Left colon (tissue), 2 donors: ENCODE measurements at regions not wholly inside any gene's neighbourhood (a gene's known extent, or its start where the extent isn't known, plus 50 kb on each side); places are given as distances from the start of the nearest gene placed in this dataset.

Source experiments
- ATAC-seq: fragments of 200-7000 bp; cut with Tn5 transposase; one replicate; pipeline ENCODE4 v1.9.1; 2020; ENCODE audit warnings: mild to moderate bottlenecking, moderate library complexity
- DNase-seq, 2 donors: peaks; one replicate each; pipeline ENCODE4 v3.0.0-alpha.2; 2020
- intact Hi-C, 2 donors: fragments of 100-400 bp; cut with DNase I in 1 of 2; cut with micrococcal nuclease in 1 of 2; formaldehyde crosslinking; loops; one replicate each; pipeline versions ENCODE4 v1.11.2 to v1.14.0; 2022; cut with DNase I, micrococcal nuclease
- donor health status: DM: no; HTN: no; CAD: no.
- donor health status: DM: yes; HTN: yes; CAD: no.

DNA sequence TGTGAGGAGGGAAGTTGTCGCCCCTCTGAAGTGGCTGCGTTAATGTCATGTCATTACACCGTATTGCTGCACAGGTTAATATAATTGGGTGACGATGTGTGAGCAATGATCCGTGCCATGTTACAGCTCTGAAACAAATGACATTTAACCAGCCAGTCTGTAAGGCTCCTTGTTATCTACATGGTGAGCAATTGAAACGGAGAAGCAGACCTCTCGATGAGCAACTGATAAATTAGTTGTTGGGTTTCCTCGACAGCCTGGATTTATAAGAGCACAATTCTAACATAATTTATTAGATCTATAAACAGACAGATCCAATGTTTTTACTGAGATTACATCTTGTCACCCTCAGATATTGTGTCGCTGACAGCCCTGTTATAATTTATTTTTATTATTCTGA, 49.9 kb upstream of the MAFB start:
- intact Hi-C loops = no loop called here
- ATAC-seq (no peak), DNase-seq (no peak)

DNA sequence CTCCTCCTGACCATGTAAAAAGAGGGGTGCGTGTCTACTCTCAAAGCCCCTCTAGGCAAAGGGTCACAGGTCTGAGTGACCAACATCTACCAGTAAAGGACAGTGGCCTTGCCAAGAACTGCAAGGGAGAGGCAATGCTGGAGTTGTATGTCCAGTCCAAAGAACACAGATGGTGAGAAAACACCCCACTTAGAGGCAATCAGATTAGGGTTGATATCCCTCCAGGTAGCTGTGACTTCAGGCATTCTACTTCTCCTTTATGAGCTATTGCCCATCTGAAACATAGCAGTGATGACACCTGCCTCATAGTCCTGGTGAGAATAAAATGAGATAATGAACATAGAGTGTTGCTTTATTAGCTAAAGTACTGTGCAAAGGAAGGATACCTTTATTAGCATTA, 50.8 kb upstream of the MAFB start:
- DNase-seq = no peak
- no peak for ATAC-seq
- intact Hi-C loops = no loop called here

DNA sequence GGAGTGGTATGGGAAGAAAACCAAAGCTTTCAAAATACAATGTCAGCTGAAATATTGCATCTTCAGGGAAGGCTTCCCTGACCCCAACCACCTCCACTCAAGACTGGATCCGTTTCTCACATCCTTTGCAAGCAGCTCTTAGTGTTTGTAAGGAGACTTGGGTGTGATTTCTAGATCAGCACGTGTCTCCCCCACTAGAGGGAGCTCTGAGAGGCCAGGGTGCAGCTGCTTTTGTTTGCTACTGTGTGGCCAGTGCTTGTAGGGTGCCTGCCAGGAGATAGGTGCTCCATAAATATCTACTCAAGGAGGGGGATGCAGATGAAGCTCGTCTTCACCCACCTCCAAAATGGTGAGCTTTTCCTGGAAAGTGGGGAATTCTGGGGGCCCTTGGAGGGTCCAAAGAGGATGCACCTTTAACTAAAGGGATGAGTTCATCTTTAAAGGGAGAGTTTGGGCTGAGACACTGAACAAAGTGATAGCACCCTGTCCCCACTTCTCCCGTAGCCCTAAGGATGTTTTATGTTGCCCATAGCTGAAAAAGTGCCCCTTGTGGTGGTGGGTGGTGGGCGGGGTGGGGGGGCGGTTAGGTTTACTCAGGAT, 52.6 kb upstream of the MAFB start:
- intact Hi-C loops = no loop called here
- ATAC-seq (peak; percentile 56), DNase-seq (peak; percentile 28 to 56)

DNA sequence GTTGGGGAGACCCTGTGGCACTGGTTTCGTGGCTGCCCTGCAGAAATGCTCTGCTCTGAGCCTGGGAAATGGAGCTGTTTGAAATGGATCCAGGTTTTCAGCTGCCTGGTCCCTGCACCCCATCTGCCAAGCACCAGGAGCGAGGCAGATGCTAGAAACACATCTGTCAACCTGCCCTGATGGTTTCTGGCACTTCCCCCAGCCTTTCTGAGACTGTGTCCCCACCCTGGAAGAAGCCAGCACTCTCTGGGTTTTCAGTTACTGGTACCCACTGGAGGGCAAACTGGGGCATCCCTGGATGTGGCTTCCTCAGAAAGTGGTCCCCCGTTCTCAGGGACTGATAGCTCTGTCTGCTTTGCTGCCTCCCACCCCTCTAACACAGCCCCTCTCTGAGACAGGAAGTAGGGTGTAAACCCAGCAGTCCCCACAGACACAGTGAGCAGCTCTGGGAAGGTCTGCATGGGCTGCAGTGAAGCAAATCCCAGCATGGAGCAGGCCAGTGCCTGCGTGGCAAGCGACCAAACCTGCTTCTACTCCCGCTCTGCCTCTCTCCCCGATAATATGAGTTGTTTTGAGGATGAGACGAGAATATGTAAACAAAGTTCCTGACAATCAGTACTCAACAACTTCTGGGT, 54.2 kb upstream of the MAFB start:
- ATAC-seq (no peak), DNase-seq (no peak)
- intact Hi-C loops = no loop called here

DNA sequence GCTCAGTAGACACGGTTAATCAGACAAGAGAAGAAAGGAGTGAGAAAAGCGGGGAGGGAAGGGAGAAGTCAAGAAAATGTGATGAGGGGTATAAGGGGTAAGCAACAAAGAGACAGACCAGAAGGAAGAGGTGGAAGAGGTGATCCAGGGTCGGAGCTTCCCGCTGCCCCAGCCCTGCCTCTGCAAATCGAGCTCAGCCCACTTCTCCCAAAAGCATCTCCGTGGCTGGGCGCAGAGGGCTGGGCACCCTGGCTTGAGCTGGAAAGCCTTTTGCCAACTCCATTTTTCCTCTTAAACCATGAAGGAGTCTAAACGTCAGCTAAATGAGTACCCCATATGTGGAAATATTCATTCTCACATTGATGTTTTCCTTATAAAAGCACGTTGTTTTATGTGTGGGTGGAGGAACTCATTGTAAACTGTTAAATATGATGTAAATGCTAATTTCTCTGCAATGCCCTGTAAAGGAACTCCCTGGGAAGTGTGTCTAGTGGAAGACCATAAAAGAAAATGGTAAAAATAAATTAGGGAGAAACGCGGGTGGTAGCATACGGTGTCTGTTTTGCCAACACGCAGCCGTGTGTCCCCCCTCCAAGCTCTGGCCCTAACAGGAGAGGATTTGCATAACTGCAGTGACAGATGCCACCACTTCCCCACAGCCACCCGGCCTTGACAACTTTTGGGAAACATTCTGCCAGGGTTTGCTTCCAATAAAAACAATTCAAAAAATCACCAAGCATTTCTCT, 55.2 kb upstream of the MAFB start:
- ATAC-seq = no peak
- DNase-seq = no peak
- intact Hi-C loops = no loop called here

DNA sequence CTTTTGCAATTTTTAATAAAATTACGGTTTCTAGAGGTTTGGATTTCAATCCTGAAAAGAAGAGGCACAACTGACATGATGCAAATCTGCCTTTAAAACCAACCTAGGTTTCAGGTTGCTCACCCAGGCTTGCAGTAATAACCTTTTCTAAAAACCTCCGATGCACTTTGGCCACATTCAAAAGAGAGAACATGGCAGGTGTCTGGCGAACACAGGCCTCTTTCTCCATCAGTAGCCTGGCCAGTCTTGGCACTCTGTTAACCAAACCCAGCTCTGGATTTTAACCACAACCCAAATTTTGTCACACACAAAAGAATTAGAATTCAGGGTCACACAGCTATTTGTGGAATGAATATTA, 55.8 kb upstream of the MAFB start:
- intact Hi-C loops = no loop called here
- DNase-seq = no peak
- ATAC-seq = no peak

DNA sequence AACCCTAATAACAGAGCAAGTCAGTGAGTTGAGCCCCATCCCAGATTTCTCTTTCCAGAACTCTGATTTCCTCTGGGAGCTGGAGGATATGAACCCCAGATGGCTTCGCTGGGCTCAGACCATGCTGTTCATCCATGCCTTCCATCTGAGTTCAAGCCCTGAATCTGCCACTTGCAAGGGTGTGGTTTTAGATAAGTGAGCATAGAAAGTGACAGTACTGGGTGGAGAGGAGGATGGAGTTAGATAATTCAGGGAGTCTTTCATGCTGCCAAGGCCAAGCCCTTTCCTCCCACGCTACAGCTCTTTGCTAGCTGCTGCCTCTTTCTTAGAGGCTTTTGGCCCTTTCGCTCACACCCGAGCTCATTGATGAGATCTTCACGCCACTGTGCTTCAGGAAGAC, 57.2 kb upstream of the MAFB start:
- intact Hi-C loops = no loop called here
- no peak for DNase-seq
- no peak for ATAC-seq

DNA sequence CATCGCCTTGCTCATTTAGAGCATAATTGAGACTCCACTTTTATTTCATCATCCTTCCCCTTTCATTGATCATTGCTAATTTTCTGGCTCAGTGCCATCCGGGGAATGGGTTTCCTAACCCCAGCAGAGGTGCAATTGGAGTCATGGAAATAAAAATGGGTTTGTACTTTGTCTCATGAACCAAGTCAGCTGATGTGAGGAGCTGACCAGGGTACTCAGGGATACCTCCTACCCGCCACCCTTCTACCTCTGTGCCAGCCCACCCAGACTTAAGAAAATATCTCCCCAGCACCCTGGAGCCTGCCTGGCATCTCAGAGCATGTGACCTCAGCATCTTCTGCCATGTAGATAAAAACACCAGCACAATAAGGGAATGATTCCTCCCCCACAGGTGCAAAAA, 59.1 kb upstream of the MAFB start:
- intact Hi-C loops = no loop called here
- DNase-seq = no peak
- no peak for ATAC-seq

DNA sequence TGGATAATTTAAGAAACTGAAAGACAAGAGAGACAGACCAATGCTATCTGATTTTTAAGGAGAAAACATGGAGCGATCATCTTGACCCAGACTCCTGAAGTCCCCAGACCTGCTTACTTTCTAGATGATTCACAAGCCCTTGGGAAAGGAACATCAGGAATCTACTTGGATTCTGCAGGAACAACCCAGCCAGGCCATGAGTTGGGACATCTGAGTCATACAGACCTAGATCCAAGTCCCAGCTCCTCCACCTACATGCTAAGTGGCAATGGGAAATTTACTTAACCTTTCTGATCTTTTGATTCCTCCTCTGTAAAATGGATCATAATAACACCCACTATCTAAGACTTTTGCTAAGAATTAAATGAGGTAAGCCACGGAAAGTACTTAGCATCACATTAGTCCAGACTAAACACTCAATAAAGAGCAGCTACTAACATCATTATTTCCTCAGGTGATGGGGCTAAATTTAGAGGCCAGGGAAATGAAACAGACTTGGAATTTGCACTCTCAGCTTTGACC, 61.0 kb upstream of the MAFB start:
- ATAC-seq (no peak), DNase-seq (no peak)
- intact Hi-C loops = no loop called here

DNA sequence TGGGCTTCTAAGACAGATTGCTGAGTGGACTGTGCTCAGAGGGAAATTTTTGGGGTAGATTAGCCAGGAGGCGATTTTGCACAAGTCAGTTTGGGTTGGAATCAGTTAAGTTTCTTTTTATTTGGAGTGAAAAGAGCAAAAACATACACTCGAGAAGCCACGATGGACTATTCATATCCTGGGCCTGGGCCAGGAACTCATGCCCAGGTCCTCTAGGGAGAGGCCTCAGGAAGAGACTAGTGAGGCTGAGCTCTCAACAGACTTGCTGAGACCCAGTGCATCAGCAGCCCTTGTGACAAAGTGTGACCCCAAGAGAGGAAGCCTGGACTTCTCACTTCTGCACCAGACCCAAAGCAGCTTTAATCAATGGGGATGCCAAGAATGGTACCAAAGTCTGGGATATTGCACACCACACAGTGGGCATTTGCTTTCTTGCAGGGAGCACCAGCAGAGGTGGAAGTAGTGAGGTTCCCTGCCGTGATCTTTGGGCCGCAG, 61.6 kb upstream of the MAFB start:
- DNase-seq = no peak
- intact Hi-C loops = no loop called here
- no peak for ATAC-seq

DNA sequence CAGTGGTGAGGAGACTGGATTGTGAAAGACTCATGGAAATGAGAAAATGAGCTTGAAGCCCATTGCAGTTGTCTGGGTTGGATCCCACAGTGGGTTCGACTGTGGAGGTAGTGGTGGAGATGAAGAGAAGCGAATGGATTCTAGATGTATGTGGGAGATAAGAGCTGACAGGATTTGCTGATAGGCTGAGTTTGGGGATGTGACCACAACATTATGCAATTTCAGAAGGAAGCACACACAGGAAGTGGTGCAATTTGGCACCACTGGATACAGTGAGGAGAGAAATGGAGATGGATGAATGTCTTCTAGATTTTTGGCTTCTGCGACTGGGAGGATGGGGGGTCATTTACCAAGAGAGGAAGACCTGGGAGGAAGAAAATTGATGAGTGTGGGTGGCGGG, 64.4 kb upstream of the MAFB start:
- intact Hi-C loops = no loop called here
- ATAC-seq (no peak), DNase-seq (no peak)

DNA sequence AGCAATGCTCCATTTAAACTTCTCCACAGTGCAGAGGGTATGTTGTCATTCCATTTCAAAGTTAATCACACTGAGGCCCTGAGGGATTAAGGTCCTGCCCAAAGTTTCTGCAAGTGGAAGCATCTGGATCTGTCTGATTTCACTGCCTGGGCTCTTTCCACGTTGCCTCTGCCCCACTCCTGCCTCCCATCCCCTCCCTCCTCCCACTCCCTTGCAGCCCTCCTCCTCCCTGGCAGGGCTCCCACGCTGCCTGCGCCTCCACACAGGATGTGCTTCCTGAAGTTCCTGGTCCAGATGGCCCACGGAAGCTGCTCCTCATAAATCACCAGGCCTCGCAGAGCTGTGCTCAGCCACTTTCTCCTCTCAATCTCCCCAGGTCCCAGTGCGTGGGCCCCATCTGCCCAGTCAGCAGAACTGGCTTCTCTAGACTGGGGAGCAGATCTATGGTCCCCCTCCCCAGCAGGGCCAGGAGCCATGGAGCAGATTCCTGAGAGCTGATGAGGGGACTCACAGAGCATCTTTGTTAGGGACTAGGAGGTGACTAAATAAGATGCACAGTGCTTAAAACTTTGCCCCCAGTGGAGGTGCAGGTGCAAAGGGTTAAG, 65.4 kb upstream of the MAFB start:
- ATAC-seq = no peak
- DNase-seq = peak in 1 of 2 donors; percentile 14
- intact Hi-C loops = no loop called here

DNA sequence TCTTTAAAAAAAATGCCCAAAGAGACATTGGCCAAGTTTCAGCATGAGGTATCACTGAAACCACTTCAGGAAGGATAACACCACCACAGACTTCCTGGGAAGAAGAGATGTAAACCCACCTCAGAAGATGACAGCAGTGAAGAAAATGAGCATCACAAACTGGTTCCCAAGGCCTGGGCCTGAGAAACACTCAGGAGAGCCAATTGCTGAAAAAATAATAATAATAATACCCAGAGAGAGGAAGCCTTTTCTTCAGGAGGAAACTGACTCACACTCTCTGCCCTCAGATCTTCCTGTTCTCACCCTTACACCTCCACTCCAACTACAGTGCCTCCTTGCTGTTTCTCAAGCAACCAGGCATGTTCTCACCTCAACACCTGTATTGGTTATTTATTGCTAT, 68.1 kb upstream of the MAFB start:
- DNase-seq (no peak), ATAC-seq (no peak)
- intact Hi-C loops = no loop called here

DNA sequence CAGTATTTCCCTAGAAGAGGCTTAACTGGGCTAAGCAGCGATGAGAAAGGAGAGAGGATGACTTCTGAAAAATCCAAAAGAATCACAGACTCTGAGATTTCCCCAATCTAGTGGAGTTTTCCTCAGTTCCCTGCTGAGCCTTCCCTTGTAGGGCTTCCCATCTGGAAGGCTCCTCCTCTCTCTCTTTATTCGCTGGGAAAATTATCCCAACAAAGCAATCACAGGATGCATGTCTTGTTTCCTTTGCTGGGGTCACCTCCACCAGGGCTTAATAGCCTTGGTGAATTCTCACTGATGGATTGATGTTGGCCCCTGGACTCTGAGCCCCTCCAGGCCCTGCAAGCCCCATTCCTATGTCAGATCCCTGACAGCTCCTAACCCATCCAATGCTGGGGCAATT, 69.8 kb upstream of the MAFB start:
- DNase-seq = no peak
- intact Hi-C loops = no loop called here
- ATAC-seq = no peak

DNA sequence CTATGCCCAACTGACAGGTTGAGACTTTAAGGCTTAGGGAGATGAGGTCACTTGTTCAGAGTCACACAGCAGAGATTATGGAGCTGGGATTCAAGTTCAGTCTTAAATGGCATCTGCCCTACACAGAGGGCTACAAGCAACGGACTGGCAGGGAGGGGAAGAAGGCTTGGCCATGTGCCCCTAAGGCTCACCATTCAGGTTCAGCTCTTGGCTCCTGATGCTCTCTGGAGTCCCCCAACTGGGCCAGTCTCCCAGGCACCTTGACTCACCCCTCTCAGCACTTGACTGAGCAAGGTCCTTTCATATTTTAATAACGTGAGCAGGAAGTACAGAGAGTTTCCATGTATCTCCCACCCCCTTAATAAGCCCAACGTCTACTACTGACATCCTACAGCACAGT, 71.4 kb upstream of the MAFB start:
- no peak for DNase-seq
- intact Hi-C loops = no loop called here
- no peak for ATAC-seq

DNA sequence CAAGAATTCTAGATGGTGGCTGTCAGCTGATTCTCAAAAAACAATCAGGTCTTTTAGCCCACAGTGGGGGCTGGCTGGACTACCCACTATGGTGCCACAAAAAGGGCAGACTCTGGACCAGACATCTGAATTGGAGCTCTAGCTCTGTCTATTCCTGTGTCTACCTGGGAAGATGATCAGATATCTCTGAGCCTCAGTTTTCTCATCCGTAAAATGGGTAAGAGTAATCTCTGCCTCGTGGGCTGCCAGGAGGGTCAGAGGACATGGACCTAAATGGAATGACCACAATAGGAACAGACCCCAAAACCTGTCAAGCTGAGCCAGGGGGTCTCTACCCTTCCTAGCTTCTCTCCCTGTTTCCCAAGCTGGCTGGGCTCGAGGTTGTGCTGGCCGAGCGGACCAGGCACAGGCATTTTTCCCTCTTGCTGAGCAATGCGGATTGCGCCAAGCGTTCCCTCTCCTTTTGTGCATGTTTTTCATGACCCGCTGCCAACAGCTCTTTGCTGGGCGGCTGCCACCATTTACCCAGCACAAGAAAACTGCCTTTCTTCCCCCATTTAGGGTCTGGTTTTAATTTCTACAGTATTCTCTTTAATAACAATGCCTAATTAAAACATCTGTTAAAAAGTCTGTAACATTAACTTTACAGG, 74.7 kb upstream of the MAFB start:
- ATAC-seq (no peak), DNase-seq (no peak)
- intact Hi-C loops = no loop called here

DNA sequence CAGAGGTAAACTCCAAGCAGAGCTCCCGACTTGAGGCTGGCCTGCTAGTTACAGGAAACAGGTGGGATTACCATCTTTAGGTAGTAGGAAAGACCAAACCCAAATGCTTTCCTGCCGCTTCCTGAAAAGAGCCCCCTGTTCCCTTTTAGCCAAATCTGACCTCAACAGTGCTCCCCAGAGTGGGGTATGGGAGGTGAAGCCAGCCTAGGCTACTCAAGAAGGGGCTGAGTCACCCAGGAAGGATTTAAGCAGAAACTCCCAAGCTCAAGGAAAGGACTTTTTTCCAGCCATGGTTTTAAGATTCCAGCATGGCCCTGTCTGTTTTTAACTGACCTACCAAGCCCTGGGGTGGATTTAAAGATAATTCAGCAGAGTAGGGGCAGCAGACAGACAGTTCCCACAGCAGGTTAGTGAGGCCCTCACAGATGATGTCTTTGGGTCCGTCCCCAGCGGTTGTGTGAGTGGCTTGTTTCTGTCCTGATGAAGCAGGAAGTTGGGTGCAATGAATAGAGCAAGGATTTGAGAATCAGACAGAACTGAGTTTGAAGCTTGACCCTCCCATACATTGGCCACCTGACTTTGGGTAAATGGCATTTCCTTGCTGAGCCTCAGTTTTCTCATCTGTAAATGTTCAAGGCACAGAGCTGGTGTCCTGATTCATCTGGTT, 76.9 kb upstream of the MAFB start:
- no peak for ATAC-seq
- intact Hi-C loops = no loop called here

DNA sequence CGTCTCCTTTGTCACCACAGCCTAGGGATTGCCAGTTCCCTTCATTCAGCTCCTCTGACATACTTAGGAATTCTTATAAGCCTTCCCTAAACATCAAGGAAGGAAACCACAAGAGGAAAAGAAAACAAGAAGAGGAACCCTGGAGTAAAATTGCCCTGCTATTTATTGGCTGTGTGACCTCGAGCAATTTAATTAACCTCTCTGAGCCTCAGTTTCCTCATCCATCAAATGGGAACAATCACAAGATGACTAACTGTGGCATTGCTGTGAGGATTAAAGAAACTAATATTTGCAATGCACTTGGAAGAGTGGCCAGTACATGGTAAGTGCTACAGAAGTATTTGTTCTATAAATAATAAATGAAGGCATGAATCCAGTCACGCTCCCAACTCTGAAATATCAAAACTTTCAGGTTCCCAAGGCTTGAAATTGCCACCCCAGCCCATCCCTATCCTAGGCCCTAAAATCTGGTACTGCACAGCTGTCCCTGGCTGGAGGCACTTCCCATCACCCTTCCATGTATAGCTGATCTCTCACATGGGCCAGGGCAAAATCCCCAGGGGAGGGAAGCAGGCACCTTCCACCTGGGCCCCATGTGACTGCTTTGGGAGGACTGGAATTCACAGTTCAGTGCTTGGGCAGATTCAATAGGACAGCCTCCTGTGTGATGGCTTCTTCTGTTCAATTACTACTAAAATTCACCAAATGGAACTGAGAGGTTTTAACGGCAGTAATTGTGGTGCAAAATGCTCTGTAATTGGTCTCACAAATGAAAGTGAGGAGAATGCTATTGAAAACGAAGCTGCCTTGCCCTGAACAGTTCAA, 78.0 kb upstream of the MAFB start:
- intact Hi-C loops = no loop called here
- no peak for DNase-seq
- no peak for ATAC-seq

More for the DNA sequence above, 76.9 kb upstream of the MAFB start:
- DNase-seq = no peak
